GM18861 (cell line): ENCODE measurements at regions not wholly inside any gene's neighbourhood (a gene's known extent, or its start where the extent isn't known, plus 50 kb on each side); places are given as distances from the start of the nearest gene placed in this dataset.

ENCODE experiments used
- ATAC-seq: cut with Tn5 transposase; IDR thresholded peaks from one replicate; pipeline ENCODE4 v1.9.1; 2021; ENCODE audit not compliant: unreplicated experiment

DNA sequence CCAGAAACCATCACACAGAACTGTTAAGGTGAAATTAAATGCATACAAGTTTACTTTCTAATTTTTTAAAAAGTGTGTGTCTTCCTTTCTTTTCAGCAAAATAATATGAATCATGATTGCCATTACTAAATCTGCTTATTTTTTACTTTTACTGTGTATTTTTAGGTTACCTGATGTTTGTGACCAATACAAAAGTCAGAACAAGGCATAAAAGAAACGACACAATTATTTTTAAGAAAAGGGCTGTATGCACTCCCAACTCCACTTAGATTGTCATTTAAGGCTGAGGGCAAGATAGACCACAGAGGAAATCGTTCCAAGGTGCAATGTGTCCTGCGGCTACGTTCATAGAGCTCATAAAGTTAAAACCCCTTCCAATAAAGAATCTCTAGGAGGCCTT lies 797.0 kb downstream of the TDRD15 start:
- no peak for ATAC-seq

GRCh38 chr2:21924640-21925285 lies 801.0 kb downstream of the TDRD15 start:
- peak; percentile 84 for ATAC-seq

GRCh38 chr2:21928292-21928691 lies 804.5 kb downstream of the TDRD15 start:
- no peak for ATAC-seq

GRCh38 chr2:21930226-21930625 lies 806.5 kb downstream of the TDRD15 start:
- no peak for ATAC-seq

GRCh38 chr2:21939967-21940366 lies 816.2 kb downstream of the TDRD15 start:
- ATAC-seq = no peak

DNA sequence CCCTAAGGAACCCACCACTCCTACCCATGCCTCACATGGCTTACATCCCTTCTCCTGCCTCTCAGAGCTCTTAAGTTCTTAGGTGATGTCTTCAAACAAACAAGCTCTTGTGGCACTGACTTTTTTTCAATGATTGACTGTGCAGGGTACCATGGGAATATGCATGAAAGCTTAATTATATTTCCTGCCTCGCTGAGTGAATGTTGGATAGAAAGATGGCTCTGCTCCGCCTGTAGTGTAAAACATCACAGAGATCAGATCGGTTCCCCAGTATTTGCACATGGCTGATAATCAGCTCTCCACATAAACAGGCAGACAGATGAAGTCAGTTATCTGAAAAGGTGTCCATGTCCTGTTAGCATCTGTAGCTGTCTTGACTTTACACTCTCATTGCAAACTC lies 820.8 kb downstream of the TDRD15 start:
- ATAC-seq = no peak

DNA sequence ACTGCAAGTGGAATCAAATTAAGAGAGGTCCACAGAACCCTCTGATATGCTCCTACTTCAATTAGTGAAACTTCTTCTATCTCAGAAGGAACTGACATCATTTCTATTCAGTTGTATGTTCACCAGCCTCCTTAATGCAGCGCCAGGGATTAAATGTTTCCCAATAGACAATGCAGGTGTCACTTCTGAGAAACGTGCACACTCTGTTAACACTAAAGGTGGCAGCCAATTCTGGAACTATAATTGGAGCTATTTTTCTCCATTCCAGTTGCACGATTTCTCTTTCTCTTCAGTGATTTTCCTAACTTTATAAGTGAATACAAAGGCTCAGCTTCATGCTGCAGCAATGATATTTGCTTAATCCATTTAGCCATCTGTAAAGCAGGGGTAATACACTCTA lies 821.9 kb downstream of the TDRD15 start:
- ATAC-seq = no peak

DNA sequence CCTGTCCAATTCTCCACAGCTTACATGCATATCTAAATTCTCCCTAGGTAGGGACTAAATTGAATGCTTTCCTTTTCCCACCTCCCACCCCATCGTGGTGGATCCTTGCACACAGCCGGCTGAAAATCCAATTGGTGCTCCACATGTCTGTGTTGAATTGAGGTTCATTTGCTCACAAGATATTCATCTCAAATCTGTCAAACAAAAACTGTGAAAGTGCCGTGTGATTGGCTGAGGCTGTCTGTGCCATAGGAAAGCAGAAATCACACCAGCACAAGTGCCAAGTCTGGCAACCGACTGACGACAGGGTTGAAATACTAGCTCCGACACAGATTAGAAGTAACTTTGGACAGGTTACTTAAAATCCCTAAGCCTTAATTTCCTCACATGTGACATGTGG lies 823.3 kb downstream of the TDRD15 start:
- ATAC-seq = no peak

DNA sequence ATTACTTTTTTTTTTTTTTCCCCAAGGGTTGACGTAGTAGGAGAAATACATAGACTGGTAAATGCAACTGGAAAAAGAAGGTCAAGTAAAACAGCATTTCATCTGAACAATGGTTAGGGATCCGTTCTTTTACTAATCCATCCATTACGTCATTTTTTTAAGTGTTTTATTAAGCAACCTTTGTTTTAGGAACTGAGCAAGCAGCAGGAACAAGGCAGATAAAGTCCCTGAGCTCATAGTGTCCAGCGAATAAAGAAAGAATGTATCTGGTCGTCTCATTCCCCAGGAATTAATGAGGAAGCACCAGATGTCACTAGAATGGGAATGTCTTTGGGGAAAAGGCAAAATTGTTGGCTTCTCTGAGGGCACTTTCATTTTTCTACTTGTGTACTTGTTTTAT lies 842.4 kb downstream of the TDRD15 start:
- no peak for ATAC-seq

GRCh38 chr2:21970971-21971370 lies 847.2 kb downstream of the TDRD15 start:
- no peak for ATAC-seq

DNA sequence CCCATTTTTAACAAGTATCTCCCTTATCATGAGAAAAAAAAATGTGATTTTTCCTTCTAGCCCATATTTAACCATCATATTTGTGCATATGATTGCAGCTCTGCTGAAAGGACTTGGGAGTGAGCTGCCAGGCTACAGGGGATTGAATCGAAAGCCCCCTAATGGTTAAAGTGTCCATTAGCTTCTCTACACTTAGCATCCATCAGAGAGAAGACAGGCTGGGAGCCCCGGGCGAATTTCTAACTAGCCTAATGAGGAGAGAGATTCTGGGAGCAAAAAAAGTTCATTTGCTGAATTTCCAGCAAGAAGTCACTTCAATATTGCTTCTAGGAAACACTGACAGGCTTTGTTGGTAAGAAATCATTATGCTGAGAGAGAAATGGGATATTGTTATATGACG lies 848.8 kb downstream of the TDRD15 start:
- ATAC-seq = no peak

DNA sequence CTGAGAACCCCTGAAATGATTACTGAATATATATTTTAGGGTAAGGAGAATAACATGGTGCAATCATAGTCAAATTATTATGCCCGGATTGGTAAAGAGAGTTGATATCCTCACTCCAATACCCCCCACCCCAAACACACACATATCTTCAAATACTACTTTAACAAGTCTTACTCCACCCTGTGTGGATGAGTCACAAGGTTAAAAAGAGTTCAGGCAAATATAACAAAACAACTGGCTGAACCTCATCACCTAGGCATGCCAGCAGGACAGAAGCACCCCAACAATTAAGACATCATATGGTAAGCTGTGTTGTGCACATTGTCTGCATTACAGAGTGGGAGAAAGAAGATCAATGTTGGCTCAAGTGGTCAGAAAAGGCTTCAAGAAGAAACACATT lies 857.4 kb downstream of the TDRD15 start:
- ATAC-seq = no peak

- no peak for ATAC-seq
Observed at GRCh38 chr2:21993002-21993401, 869.2 kb downstream of the TDRD15 start.

GRCh38 chr2:21996339-21996738 lies 872.6 kb downstream of the TDRD15 start:
- ATAC-seq = no peak

DNA sequence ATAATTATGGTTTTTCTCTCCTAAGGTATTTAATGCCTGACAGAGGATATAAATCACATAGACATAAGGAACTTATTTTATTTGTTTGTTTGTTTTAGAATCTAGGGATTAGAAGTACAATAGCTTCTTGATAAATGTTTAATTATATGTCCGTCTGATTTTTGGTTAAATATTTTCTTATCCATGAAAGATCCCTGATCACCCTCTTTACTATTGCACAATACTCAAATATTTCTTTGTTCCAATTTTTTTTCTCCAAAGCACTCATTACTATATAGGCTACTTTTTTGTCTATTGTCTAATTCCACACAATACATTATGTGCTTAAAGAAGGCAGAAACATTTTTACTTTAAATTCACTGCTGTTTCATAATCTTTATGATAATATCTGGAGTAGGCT lies 875.8 kb downstream of the TDRD15 start:
- no peak for ATAC-seq

GRCh38 chr2:22002066-22002465 lies 878.3 kb downstream of the TDRD15 start:
- no peak for ATAC-seq

DNA sequence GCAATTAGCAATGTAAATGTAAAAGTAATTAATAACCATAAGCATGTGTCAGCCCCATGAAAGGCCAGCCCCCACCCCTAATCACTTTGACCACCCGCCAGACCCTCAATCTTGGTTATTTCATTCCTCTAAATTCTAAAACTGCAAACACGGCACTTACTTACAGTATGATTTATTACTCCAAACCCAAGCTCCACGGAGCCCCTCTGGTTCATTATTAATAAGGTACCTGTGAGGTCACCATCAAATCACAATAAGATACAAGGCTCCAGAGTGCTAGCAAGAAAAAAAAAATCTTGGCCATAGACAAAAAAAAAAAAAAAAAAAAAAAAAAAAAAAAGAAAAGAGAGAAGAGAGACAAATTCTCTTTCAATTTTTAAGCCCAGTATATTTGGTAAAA lies 879.5 kb downstream of the TDRD15 start:
- ATAC-seq = no peak

- ATAC-seq = no peak
Observed at GRCh38 chr2:22011048-22011447, 887.3 kb downstream of the TDRD15 start.

GRCh38 chr2:22020091-22020742 lies 896.4 kb downstream of the TDRD15 start:
- no peak for ATAC-seq

GRCh38 chr2:22027345-22028005 lies 903.7 kb downstream of the TDRD15 start:
- ATAC-seq = no peak

GRCh38 chr2:22035361-22035830 lies 911.6 kb downstream of the TDRD15 start:
- no peak for ATAC-seq

- no peak for ATAC-seq
Observed at GRCh38 chr2:22037274-22037673, 913.5 kb downstream of the TDRD15 start.
